ENCODE measurements at regions not wholly inside any gene's neighbourhood (a gene's known extent, or its start where the extent isn't known, plus 50 kb on each side); places are given as distances from the start of the nearest gene placed in this dataset.

DNA sequence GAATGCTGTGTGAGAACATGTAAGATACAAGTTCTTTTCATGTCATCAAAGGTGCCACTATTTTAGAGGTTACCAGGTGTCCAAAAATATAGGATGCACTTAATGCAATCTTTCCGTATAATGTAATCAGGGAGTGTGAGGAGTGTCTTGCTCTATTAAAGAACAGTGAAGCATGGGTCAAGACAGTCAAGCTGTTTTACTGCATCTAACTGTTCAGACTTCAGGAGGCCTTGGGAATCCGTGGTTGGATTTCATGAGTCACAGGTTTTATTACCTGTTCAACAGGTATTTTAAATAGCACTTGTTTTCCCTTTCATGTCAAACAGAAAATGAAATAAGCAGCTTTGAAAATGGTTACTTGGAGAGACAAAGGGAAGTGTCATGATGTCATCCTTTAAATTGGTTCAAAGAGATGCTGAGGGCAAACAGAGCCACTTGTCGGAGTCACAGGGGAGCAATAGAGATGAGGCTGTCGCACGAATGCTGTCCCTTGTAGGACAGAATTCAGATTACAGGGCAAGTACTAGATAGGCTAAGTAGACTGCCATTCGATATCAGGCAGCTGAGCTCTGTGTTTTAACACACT, 621.5 kb downstream of the QKI start:
- Histone ChIP-seq H3K4me3 (ENCODE audit: low read length) (no peak overlapping the region), H3K27ac (ENCODE audit: low read depth, low read length) (no peak overlapping the region), H3K27me3 (ENCODE audit: insufficient read depth, low read length, poor library complexity, severe bottlenecking) (no peaks in the 10 kb centered on the region), H3K4me1 (ENCODE audit: insufficient read depth, low read length) (no peaks in the 10 kb centered on the region), H3K36me3 (ENCODE audit: insufficient read depth, low read length) (no peaks in the 10 kb centered on the region), H3K9me3 (ENCODE audit: low read length) (no peaks in the 10 kb centered on the region)
- Mint-ChIP-seq H3K9me3 (peaks cover 0 to 3% (median 0%) of the 10 kb centered on the region in 5 donors), H3K36me3 (no peaks in the 10 kb centered on the region), H3K27me3 (peaks cover 0 to 5% of the 10 kb centered on the region in 2 donors), H3K4me1 (peaks cover 0 to 3% (median 0%) of the 10 kb centered on the region in 3 donors), H3K4me3 (no peak overlapping the region), H3K27ac (no peak overlapping the region)
- ChIA-PET CTCF (no interaction called here), POLR2A (no interaction called here)
- DNase-seq, result no peak

DNA sequence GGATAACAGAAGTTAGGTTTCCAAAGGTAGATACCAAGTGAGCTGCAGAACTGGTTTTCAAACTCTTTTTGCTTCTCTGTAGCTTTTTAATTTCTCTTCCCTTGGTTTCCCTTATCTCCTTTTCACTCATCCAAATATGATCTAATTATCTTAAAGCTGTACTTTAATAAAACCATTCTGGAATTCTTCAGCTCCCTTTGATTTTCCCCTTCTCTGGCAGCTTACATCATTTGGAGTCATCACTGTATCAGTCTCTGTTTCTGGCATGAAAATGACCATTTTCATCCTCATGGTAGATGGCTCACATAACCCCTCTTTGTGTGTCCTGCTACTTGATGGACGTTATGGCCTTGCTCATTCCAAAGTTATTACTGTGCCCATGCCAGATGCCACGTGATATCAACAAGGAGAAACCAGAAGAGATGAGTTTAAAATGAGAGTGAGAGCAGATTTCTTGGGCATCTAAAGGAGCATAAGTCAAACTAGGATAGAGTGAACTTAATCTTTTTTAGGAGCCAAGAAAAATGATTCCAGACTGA, 620.2 kb downstream of the QKI start:
- no peaks in the 10 kb centered on the region for H3K4me1 ChIP-seq (ENCODE audit: insufficient read depth, low read length)
- CTCF ChIA-PET, result no interaction called here

DNA sequence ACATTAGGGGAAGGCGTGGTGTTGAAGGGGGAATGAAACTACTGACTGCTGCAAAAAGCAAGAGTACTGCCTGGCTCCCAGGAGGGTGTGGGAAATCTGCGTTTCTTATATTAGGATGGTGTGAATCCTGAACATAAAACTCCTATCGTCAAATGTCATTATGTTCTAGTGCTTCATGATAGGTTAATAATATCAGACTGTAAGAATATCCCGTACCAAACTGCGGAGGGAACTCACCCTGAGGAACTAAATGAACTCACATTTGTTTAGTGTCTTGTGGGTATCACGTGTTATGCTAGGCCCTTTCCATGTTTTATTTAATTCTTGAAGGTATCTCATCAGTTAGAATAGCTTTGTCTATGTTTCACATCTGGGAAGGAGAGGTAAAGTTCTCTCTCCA, 610.7 kb downstream of the QKI start:
- no peaks in the 10 kb centered on the region for H3K36me3 Mint-ChIP-seq
- peaks cover 0 to 1% of the 10 kb centered on the region in 2 donors for H3K27me3 Mint-ChIP-seq
- Histone ChIP-seq H3K4me3 (ENCODE audit: low read length) (no peak overlapping the region), H3K27ac (ENCODE audit: low read depth, low read length) (no peak overlapping the region), H3K36me3 (ENCODE audit: insufficient read depth, low read length) (no peaks in the 10 kb centered on the region), H3K4me1 (ENCODE audit: insufficient read depth, low read length) (no peaks in the 10 kb centered on the region), H3K27me3 (ENCODE audit: insufficient read depth, low read length, poor library complexity, severe bottlenecking) (no peaks in the 10 kb centered on the region), H3K9me3 (ENCODE audit: low read length) (no peaks in the 10 kb centered on the region)
- H3K27ac Mint-ChIP-seq, result no peak overlapping the region
- no peak for DNase-seq
- ChIA-PET POLR2A (no interaction called here), CTCF (no interaction called here)
- H3K4me3 Mint-ChIP-seq, result no peak overlapping the region
- H3K4me1 Mint-ChIP-seq, result no peaks in the 10 kb centered on the region
- H3K9me3 Mint-ChIP-seq, result no peaks in the 10 kb centered on the region

More for the DNA sequence above, 620.2 kb downstream of the QKI start:
- H3K27ac Mint-ChIP-seq, result no peak overlapping the region
- H3K36me3 Mint-ChIP-seq, result no peaks in the 10 kb centered on the region
- H3K27me3 Mint-ChIP-seq, result peaks cover 0 to 5% of the 10 kb centered on the region in 2 donors
- no peaks in the 10 kb centered on the region for H3K4me1 Mint-ChIP-seq
- Histone ChIP-seq H3K9me3 (ENCODE audit: low read length) (no peaks in the 10 kb centered on the region), H3K4me3 (ENCODE audit: low read length) (no peak overlapping the region), H3K36me3 (ENCODE audit: insufficient read depth, low read length) (no peaks in the 10 kb centered on the region), H3K27ac (ENCODE audit: low read depth, low read length) (no peak overlapping the region), H3K27me3 (ENCODE audit: insufficient read depth, low read length, poor library complexity, severe bottlenecking) (no peaks in the 10 kb centered on the region)
- POLR2A ChIA-PET, result no interaction called here
- H3K4me3 Mint-ChIP-seq, result no peak overlapping the region
- H3K9me3 Mint-ChIP-seq, result no peaks in the 10 kb centered on the region
- no peak for DNase-seq

DNA sequence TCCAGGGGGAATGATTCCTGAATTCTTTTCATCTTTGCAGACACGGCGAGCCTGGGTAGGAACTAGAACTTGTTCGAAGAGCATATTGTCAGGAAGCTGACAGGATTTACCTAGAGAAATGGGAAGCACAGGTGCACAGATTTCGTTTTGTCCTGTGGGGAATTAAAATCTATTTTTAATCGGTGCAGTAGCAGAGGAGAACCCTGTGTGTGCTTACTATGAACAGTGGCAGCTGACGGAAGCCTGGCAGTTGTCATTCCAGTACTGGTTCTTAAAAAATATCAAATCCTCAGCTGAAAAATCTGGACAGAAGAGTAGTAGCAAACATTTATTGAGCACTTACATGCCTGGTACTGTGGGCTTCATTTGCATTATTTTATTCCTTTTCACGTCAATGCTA, 609.0 kb downstream of the QKI start:
- Histone ChIP-seq H3K36me3 (ENCODE audit: insufficient read depth, low read length) (no peaks in the 10 kb centered on the region), H3K27ac (ENCODE audit: low read depth, low read length) (no peak overlapping the region), H3K4me3 (ENCODE audit: low read length) (no peak overlapping the region), H3K4me1 (ENCODE audit: insufficient read depth, low read length) (no peaks in the 10 kb centered on the region), H3K27me3 (ENCODE audit: insufficient read depth, low read length, poor library complexity, severe bottlenecking) (no peaks in the 10 kb centered on the region), H3K9me3 (ENCODE audit: low read length) (no peaks in the 10 kb centered on the region)
- no peaks in the 10 kb centered on the region for H3K36me3 Mint-ChIP-seq
- DNase-seq, result no peak
- no peaks in the 10 kb centered on the region for H3K4me1 Mint-ChIP-seq
- H3K4me3 Mint-ChIP-seq, result no peak overlapping the region
- ChIA-PET POLR2A (no interaction called here), CTCF (no interaction called here)
- H3K27me3 Mint-ChIP-seq, result peaks cover 2% of the 10 kb centered on the region in 2 donors
- H3K9me3 Mint-ChIP-seq, result peaks cover 0 to 1% (median 0%) of the 10 kb centered on the region in 5 donors
- H3K27ac Mint-ChIP-seq, result no peak overlapping the region

DNA sequence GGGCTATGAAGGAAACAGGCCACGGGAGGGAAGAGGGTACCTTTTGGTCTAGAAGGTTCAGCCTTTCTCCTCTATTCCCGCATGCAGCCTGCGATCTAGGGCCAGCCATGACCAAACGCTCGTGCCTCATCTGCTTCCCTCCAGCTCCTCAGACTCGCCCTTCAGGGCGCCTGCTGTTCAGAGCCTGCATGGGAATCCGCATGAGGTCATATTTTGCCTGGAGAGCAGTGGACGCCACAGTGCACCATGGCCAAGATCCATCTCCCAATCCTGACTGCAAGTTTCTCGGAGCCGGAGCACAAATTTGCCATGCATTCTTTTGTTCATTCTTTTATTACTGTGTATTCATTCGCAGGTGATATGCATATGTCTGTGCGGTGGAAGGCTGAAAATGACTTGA, 608.1 kb downstream of the QKI start:
- Histone ChIP-seq H3K9me3 (ENCODE audit: low read length) (no peaks in the 10 kb centered on the region), H3K36me3 (ENCODE audit: insufficient read depth, low read length) (no peaks in the 10 kb centered on the region), H3K4me1 (ENCODE audit: insufficient read depth, low read length) (no peaks in the 10 kb centered on the region), H3K4me3 (ENCODE audit: low read length) (no peak overlapping the region), H3K27ac (ENCODE audit: low read depth, low read length) (no peak overlapping the region), H3K27me3 (ENCODE audit: insufficient read depth, low read length, poor library complexity, severe bottlenecking) (no peaks in the 10 kb centered on the region)
- ChIA-PET POLR2A (no interaction called here), CTCF (no interaction called here)
- Mint-ChIP-seq H3K27me3 (peaks cover 3 to 5% of the 10 kb centered on the region in 2 donors), H3K27ac (no peak overlapping the region), H3K4me1 (no peaks in the 10 kb centered on the region), H3K9me3 (peaks cover 0 to 3% (median 0%) of the 10 kb centered on the region in 5 donors), H3K4me3 (no peak overlapping the region), H3K36me3 (no peaks in the 10 kb centered on the region)
- no peak for DNase-seq

DNA sequence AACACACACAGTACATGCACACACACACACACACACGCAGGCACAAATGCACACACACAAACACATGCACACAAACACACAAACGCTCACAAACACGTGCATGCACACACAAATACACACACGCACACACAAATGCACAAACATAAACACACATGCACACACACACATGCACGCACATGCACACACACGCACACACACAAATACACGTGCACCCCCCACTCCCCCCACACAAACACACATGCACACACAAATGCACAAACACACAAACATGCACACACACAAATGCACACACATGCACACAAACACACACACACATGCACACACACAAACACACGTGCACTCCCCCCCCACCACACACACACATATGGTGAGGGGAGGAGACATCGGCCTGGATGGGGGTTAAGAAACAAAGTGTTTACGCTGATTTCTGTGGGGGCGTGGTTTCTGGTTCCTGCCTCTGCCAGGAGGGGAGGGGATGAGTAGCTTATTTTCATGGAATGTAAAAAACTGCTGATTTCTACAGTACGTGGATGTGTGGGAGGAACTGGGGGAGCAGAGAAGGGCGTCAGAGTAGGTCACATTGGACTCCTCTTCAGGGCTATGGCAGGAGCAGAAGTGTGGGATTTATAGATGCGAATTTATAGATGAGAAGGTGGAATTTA, 607.2 kb downstream of the QKI start:
- Mint-ChIP-seq H3K27me3 (peaks cover 3 to 5% of the 10 kb centered on the region in 2 donors), H3K4me3 (no peak overlapping the region), H3K4me1 (no peaks in the 10 kb centered on the region), H3K9me3 (peaks cover 0 to 3% (median 0%) of the 10 kb centered on the region in 5 donors), H3K36me3 (no peaks in the 10 kb centered on the region), H3K27ac (no peak overlapping the region)
- Histone ChIP-seq H3K27me3 (ENCODE audit: insufficient read depth, low read length, poor library complexity, severe bottlenecking) (no peaks in the 10 kb centered on the region), H3K27ac (ENCODE audit: low read depth, low read length) (no peak overlapping the region), H3K4me1 (ENCODE audit: insufficient read depth, low read length) (no peaks in the 10 kb centered on the region), H3K9me3 (ENCODE audit: low read length) (no peaks in the 10 kb centered on the region), H3K36me3 (ENCODE audit: insufficient read depth, low read length) (no peaks in the 10 kb centered on the region), H3K4me3 (ENCODE audit: low read length) (no peak overlapping the region)
- ChIA-PET POLR2A (interaction anchor here (0.5 kb wide), 1 partner anchor 16 kb away, joined by 3 read pairs; no protein-coding TSS in a partner anchor), CTCF (no interaction called here)
- no peak for DNase-seq

DNA sequence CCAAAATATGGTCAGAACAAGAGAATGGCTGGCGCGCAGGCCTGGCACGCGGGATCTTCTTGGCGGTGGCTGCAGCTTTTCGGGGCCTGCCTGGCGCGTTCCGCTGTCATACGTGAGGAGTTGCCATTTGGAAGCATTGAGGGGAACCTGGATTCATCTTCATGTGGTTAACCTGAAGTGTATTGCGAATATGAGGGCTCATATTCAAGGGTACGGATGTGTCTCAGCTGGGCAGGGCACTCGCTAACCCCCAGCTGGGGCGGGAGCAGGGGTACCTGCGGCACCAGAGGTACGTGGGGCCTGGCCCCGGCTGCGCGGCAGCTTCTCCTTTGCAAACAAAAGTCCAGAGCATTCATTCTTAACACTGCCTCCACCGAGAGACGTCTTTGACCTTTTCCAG, 605.6 kb downstream of the QKI start:
- no peaks in the 10 kb centered on the region for H3K4me1 ChIP-seq (ENCODE audit: insufficient read depth, low read length)
- DNase-seq, result no peak
- Mint-ChIP-seq H3K36me3 (no peaks in the 10 kb centered on the region), H3K4me1 (no peaks in the 10 kb centered on the region), H3K4me3 (no peak overlapping the region), H3K27ac (no peak overlapping the region), H3K27me3 (peaks cover 3 to 5% of the 10 kb centered on the region in 2 donors), H3K9me3 (peaks cover 0 to 3% (median 0%) of the 10 kb centered on the region in 5 donors)
- CTCF ChIA-PET, result no interaction called here
- no peaks in the 10 kb centered on the region for H3K9me3 ChIP-seq (ENCODE audit: low read length)
- no peak overlapping the region for H3K4me3 ChIP-seq (ENCODE audit: low read length)
- H3K27me3 ChIP-seq (ENCODE audit: insufficient read depth, low read length, poor library complexity, severe bottlenecking), result no peaks in the 10 kb centered on the region
- H3K27ac ChIP-seq (ENCODE audit: low read depth, low read length), result no peak overlapping the region
- H3K36me3 ChIP-seq (ENCODE audit: insufficient read depth, low read length), result no peaks in the 10 kb centered on the region
- POLR2A ChIA-PET, result no interaction called here

DNA sequence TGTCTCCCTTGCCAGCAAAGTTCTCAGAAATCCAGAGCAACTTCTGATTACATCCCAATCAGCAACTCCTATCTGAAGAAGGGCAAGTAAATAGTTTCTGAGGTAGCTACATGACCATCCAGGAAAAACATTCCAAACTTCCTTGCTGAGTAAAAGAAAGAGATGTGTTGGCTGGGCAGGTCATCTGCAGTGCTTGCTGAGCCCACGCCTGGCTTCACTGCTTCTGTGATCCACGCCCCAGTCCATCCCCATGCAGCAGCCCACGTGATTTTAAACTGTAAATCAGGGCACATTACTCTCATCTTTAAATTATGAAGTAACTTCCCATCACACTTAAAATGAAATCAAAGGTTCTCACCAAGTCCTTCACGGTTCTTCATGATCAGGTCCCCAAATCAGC, 603.6 kb downstream of the QKI start:
- Histone ChIP-seq H3K4me3 (ENCODE audit: low read length) (no peak overlapping the region), H3K27ac (ENCODE audit: low read depth, low read length) (no peak overlapping the region), H3K4me1 (ENCODE audit: insufficient read depth, low read length) (no peaks in the 10 kb centered on the region), H3K27me3 (ENCODE audit: insufficient read depth, low read length, poor library complexity, severe bottlenecking) (no peaks in the 10 kb centered on the region), H3K9me3 (ENCODE audit: low read length) (no peaks in the 10 kb centered on the region), H3K36me3 (ENCODE audit: insufficient read depth, low read length) (no peaks in the 10 kb centered on the region)
- Mint-ChIP-seq H3K36me3 (no peaks in the 10 kb centered on the region), H3K27ac (peak overlapping the region in 1 of 8 donors; percentile 55), H3K9me3 (peaks cover 0 to 3% (median 0%) of the 10 kb centered on the region in 5 donors), H3K4me1 (no peaks in the 10 kb centered on the region), H3K27me3 (peaks cover 2 to 5% of the 10 kb centered on the region in 2 donors), H3K4me3 (no peak overlapping the region)
- CTCF ChIA-PET, result no interaction called here
- POLR2A ChIA-PET, result no interaction called here
- no peak for DNase-seq
